H1 (cell line): ENCODE measurements at regions not wholly inside any gene's neighbourhood (a gene's known extent, or its start where the extent isn't known, plus 50 kb on each side); places are given as distances from the start of the nearest gene placed in this dataset.

Source experiments
- CTCF ChIA-PET: fragments of 300-600 bp; sonication (Branson Sonifier 250); formaldehyde crosslinking; loops from one replicate; lab custom pipeline; 2021; ENCODE audit not compliant: partially characterized antibody; lab: Charles Lee
- POLR2A ChIA-PET: fragments of 300-600 bp; sonication (Branson Sonifier 250); formaldehyde crosslinking; loops from one replicate; lab custom pipeline; 2021; ENCODE audit warnings: inconsistent platforms; ENCODE audit not compliant: partially characterized antibody; lab: Charles Lee
- DNase-seq, 2 experiments: peaks; one replicate each; pipeline versions ENCODE4 v3.0.0 to v3.0.0-alpha.2; 2010 to 2022; ENCODE audit warnings: low spot score in 2 of 2, low read depth in 1 of 2, mixed read lengths in 1 of 2
- FAIRE-seq: peaks from 2 replicates; lab custom pipeline; 2011; peaks lifted over from hg19 to GRCh38; lab: Jason Lieb, UNC
- H2AFZ ChIP-seq: 2 replicates; pipeline ENCODE4 v1.8.1; 2012; ENCODE audit warnings: low read length, inconsistent platforms
- H2AK5ac ChIP-seq: 2 replicates; pipeline ENCODE4 v1.6.1; 2013; ENCODE audit warnings: low read depth, low read length
- H2BK120ac ChIP-seq: replicated peaks from 2 replicates; pipeline ENCODE3; 2013; ENCODE audit warnings: low read depth, low read length, inconsistent platforms
- H2BK12ac ChIP-seq: 2 replicates; pipeline ENCODE4 v1.6.1; 2013; ENCODE audit warnings: low read depth, low read length
- H2BK15ac ChIP-seq: 2 replicates; pipeline ENCODE4 v1.6.1; 2013; ENCODE audit warnings: low read length
- H2BK20ac ChIP-seq: 2 replicates; pipeline ENCODE4 v1.6.1; 2013; ENCODE audit warnings: low read length
- H2BK5ac ChIP-seq: 2 replicates; pipeline ENCODE4 v1.6.1; 2013; ENCODE audit warnings: low read depth, low read length
- H3K14ac ChIP-seq: 2 replicates; pipeline ENCODE4 v1.6.1; 2013; ENCODE audit warnings: inconsistent platforms; ENCODE audit not compliant: insufficient read length
- H3K18ac ChIP-seq: 2 replicates; pipeline ENCODE4 v1.6.1; 2013; ENCODE audit warnings: low read length; ENCODE audit errors: extremely low read depth
- H3K23ac ChIP-seq: 2 replicates; pipeline ENCODE4 v1.6.1; 2013; ENCODE audit warnings: inconsistent platforms; ENCODE audit not compliant: insufficient read length
- H3K23me2 ChIP-seq: 2 replicates; pipeline ENCODE4 v1.6.1; 2013; ENCODE audit warnings: low read depth, low read length
- H3K27ac ChIP-seq: 2 replicates; pipeline ENCODE4 v1.6.1; 2011; ENCODE audit warnings: low read depth, low read length, inconsistent platforms
- H3K27me3 ChIP-seq, 4 experiments: replicated peaks in 1 of 4; 1 replicate in 1 of 4; 2 replicates in 3 of 4; pipeline versions ENCODE4 v1.6.1 to v1.8.1; 2011 to 2013; ENCODE audit warnings: low read length in 3 of 4, mild to moderate bottlenecking in 3 of 4, inconsistent platforms in 2 of 4, mixed read lengths in 2 of 4, moderate library complexity in 1 of 4; ENCODE audit not compliant: control insufficient read depth in 3 of 4, insufficient read depth in 3 of 4; ENCODE audit errors: extremely low read depth in 1 of 4
- H3K36me3 ChIP-seq, 4 experiments: 2 replicates each; pipeline versions ENCODE4 v1.6.1 to v1.8.1; 2011 to 2013; ENCODE audit warnings: mild to moderate bottlenecking in 4 of 4, low read length in 3 of 4, moderate library complexity in 2 of 4, control low read depth in 1 of 4, inconsistent platforms in 1 of 4; ENCODE audit not compliant: insufficient read depth in 4 of 4, control insufficient read depth in 2 of 4
- H3K4ac ChIP-seq: replicated peaks from 2 replicates; pipeline ENCODE3; 2013; ENCODE audit warnings: low read length, low read depth, mixed read lengths, inconsistent platforms; ENCODE audit not compliant: insufficient read length
- H3K4me1 ChIP-seq, 4 experiments: replicated peaks in 1 of 4; 1 replicate in 1 of 4; 2 replicates in 3 of 4; pipeline versions ENCODE4 v1.6.1 to v1.8.1; 2011 to 2013; ENCODE audit warnings: low read length in 3 of 4, inconsistent platforms in 2 of 4, mixed read lengths in 1 of 4; ENCODE audit not compliant: insufficient read depth in 4 of 4, control insufficient read depth in 3 of 4
- H3K4me2 ChIP-seq, 2 experiments: 2 replicates each; pipeline versions ENCODE4 v1.6.1 to v1.8.1; 2011 to 2013; ENCODE audit warnings: low read depth in 2 of 2, low read length in 2 of 2, control low read depth in 1 of 2, inconsistent platforms in 1 of 2, mild to moderate bottlenecking in 1 of 2; ENCODE audit not compliant: insufficient read depth in 1 of 2
- H3K4me3 ChIP-seq, 4 experiments: fragments of 200-600, 300-600 bp in 1 of 4; sonication (generic), shearing (Covaris generic), sonication (Bioruptor Twin) in 1 of 4; 2 replicates each; pipeline versions ENCODE4 v1.5.1 to v1.8.1; 2011 to 2016; ENCODE audit warnings: low read length in 4 of 4, low read depth in 3 of 4, control low read depth in 2 of 4, inconsistent platforms in 2 of 4, mild to moderate bottlenecking in 2 of 4, mixed read lengths in 1 of 4, moderate library complexity in 1 of 4; ENCODE audit not compliant: insufficient read depth in 2 of 4; ENCODE audit errors: extremely low read depth in 1 of 4
- H3K56ac ChIP-seq: replicated peaks from 2 replicates; pipeline ENCODE3; 2013; ENCODE audit warnings: low read depth, mild to moderate bottlenecking, mixed read lengths, low read length, inconsistent platforms; ENCODE audit not compliant: insufficient read length
- H3K79me1 ChIP-seq: 2 replicates; pipeline ENCODE4 v1.6.1; 2013; ENCODE audit warnings: low read depth, low read length, control low read depth
- H3K79me2 ChIP-seq, 2 experiments: 2 replicates each; pipeline versions ENCODE4 v1.6.1 to v1.8.1; 2012 to 2013; ENCODE audit warnings: low read length in 2 of 2, mild to moderate bottlenecking in 2 of 2, inconsistent platforms in 1 of 2; ENCODE audit not compliant: insufficient read depth in 2 of 2, control insufficient read depth in 1 of 2
- H3K9ac ChIP-seq, 4 experiments: replicated peaks in 1 of 4; 1 replicate in 1 of 4; 2 replicates in 3 of 4; pipeline versions ENCODE4 v1.6.1 to v1.8.1; 2011 to 2013; ENCODE audit warnings: low read depth in 3 of 4, low read length in 3 of 4, control low read depth in 2 of 4, mild to moderate bottlenecking in 2 of 4, moderate library complexity in 2 of 4, inconsistent platforms in 1 of 4; ENCODE audit errors: extremely low read depth in 1 of 4
- H3K9me3 ChIP-seq, 2 experiments: 2 replicates each; pipeline versions ENCODE4 v1.6.1 to v1.8.1; 2012 to 2013; ENCODE audit warnings: mild to moderate bottlenecking in 2 of 2, moderate library complexity in 2 of 2, control low read depth in 1 of 2, inconsistent platforms in 1 of 2, low read depth in 1 of 2, low read length in 1 of 2, mixed read lengths in 1 of 2; ENCODE audit not compliant: insufficient read depth in 2 of 2
- H4K20me1 ChIP-seq, 2 experiments: replicated peaks in 1 of 2; 2 replicates each; pipeline versions ENCODE3 to v1.8.1; 2011 to 2013; ENCODE audit warnings: inconsistent platforms in 2 of 2, low read length in 2 of 2, mild to moderate bottlenecking in 1 of 2; ENCODE audit not compliant: insufficient read depth in 2 of 2, control insufficient read depth in 1 of 2
- H4K5ac ChIP-seq: 2 replicates; pipeline ENCODE4 v1.6.1; 2013; ENCODE audit warnings: low read length, low read depth, mixed read lengths, inconsistent platforms; ENCODE audit not compliant: insufficient read length
- H4K8ac ChIP-seq: 2 replicates; pipeline ENCODE4 v1.8.0; 2013; ENCODE audit warnings: mild to moderate bottlenecking, moderate library complexity, low read length, inconsistent platforms; ENCODE audit not compliant: insufficient read depth; ENCODE audit errors: extremely low read depth
- H4K91ac ChIP-seq: replicated peaks from 2 replicates; pipeline ENCODE3; 2013; ENCODE audit warnings: low read length, mixed read lengths, inconsistent platforms; ENCODE audit not compliant: insufficient read length
- CBX5 ChIP-seq: fragments of 300-800, 300-1000 bp; sonication (generic); IDR thresholded peaks from 2 replicates; pipeline ENCODE4 v1.7.1; 2016; ENCODE audit warnings: antibody characterized with exemption, low read length, low read depth
- CEBPB ChIP-seq: IDR thresholded peaks from 2 replicates; pipeline ENCODE4 v1.6.1; 2012; ENCODE audit warnings: low read depth, low read length
- CTBP2 ChIP-seq: IDR thresholded peaks from 2 replicates; pipeline ENCODE4 v1.7.0; 2011; ENCODE audit warnings: borderline replicate concordance, mild to moderate bottlenecking, moderate library complexity, mixed read lengths, low read length; ENCODE audit not compliant: insufficient read depth, insufficient read length
- EZH2 ChIP-seq: fragments of 200-600 bp; sonication (generic); IDR thresholded peaks from 2 replicates; pipeline ENCODE4 v1.7.1; 2012; ENCODE audit warnings: low read depth, mild to moderate bottlenecking, moderate library complexity, low read length, inconsistent platforms; ENCODE audit not compliant: severe bottlenecking
- NANOG ChIP-seq: IDR thresholded peaks from 2 replicates; pipeline ENCODE4 v1.6.1; 2011; ENCODE audit warnings: low read length, low read depth, mild to moderate bottlenecking, inconsistent platforms; ENCODE audit not compliant: insufficient read depth, poor library complexity, severe bottlenecking
- NRF1 ChIP-seq: IDR thresholded peaks from 2 replicates; pipeline ENCODE4 v1.6.1; 2011; ENCODE audit warnings: mild to moderate bottlenecking, low read depth, low read length, improper control_type of control experiment
- POLR2AphosphoS5 ChIP-seq: IDR thresholded peaks from 2 replicates; pipeline ENCODE4 v1.6.1; 2011; ENCODE audit warnings: low read depth, low read length
- RNF2 ChIP-seq: fragments of 200-900, 300-1000 bp; sonication (generic); IDR thresholded peaks from 2 replicates; pipeline ENCODE4 v1.7.1; 2016; ENCODE audit warnings: borderline replicate concordance, low read depth, mild to moderate bottlenecking, antibody characterized with exemption, low read length; ENCODE audit not compliant: poor library complexity, severe bottlenecking; ENCODE audit errors: missing control alignments
- SAP30 ChIP-seq: fragments of 300-600 bp; sonication (generic); IDR thresholded peaks from 2 replicates; pipeline ENCODE4 v1.7.1; 2012; ENCODE audit warnings: low read length, moderate library complexity, mild to moderate bottlenecking, inconsistent platforms; ENCODE audit not compliant: insufficient read depth, insufficient replicate concordance
- SRF ChIP-seq: IDR thresholded peaks from 2 replicates; pipeline ENCODE4 v1.6.1; 2011; ENCODE audit warnings: mild to moderate bottlenecking, low read depth, low read length, moderate library complexity
- TEAD4 ChIP-seq: IDR thresholded peaks from 2 replicates; pipeline ENCODE4 v1.6.1; 2012; ENCODE audit warnings: low read depth, low read length, inconsistent platforms, mixed read lengths
- WGBS, 2 experiments: shearing (Covaris generic) in 1 of 2; methylation state at CpG; one replicate each; pipeline versions ENCODE4 v1.1.6 to v1.1.7; 2013 to 2015; ENCODE audit warnings: low lambda C conversion rate in 2 of 2, mixed read lengths in 2 of 2, inconsistent platforms in 1 of 2, low coverage in 1 of 2, missing lambda C conversion rate in 1 of 2; ENCODE audit not compliant: insufficient replicate concordance in 2 of 2, insufficient coverage in 1 of 2, insufficient read length in 1 of 2; ENCODE audit errors: extremely low coverage in 1 of 2, missing lambda C conversion rate in 1 of 2; 5-methylcytosine and 5-hydroxymethylcytosine counted together

- no peak overlapping the region for H2BK5ac ChIP-seq
- H2BK12ac ChIP-seq = no peak overlapping the region
- CTCF ChIA-PET = interaction anchor here (1.3 kb wide), 1 partner anchor 14 kb away, joined by 5 read pairs; no protein-coding TSS in a partner anchor
- H3K4me1 ChIP-seq = no peaks in the 10 kb centered on the region
- H3K23ac ChIP-seq = no peak overlapping the region
- FAIRE-seq (no peak), DNase-seq (no peak)
- no peak overlapping the region for H3K27ac ChIP-seq
- H2AFZ ChIP-seq = no peak overlapping the region
- no peak overlapping the region for H2BK120ac ChIP-seq
- H2BK20ac ChIP-seq = no peak overlapping the region
- no peak overlapping the region for H3K4me3 ChIP-seq
- H3K14ac ChIP-seq = no peak overlapping the region
- H4K91ac ChIP-seq = no peak overlapping the region
- H3K36me3 ChIP-seq = no peaks in the 10 kb centered on the region
- no peak overlapping the region for H3K9ac ChIP-seq
- H3K79me2 ChIP-seq = no peaks in the 10 kb centered on the region
- no peaks in the 10 kb centered on the region for H3K27me3 ChIP-seq
- no peak overlapping the region for H3K4me2 ChIP-seq
- no peaks in the 10 kb centered on the region for H3K9me3 ChIP-seq
- H3K79me1 ChIP-seq = no peaks in the 10 kb centered on the region
- H4K5ac ChIP-seq = no peak overlapping the region
- 92% methylated on average over 4 of the region's 4 CpGs; no CpG with 5 or more reads in 1 of the 2 experiments for WGBS, 2 experiments
- H3K4ac ChIP-seq = no peak overlapping the region
- no peak overlapping the region for H2AK5ac ChIP-seq
- H2BK15ac ChIP-seq = no peak overlapping the region
- POLR2A ChIA-PET = interaction anchor here (0.6 kb wide), 1 partner anchor 66 kb away, joined by 3 read pairs; no protein-coding TSS in a partner anchor
- no peaks in the 10 kb centered on the region for H4K20me1 ChIP-seq
- no peak overlapping the region for H3K18ac ChIP-seq
- H4K8ac ChIP-seq = no peak overlapping the region
- H3K56ac ChIP-seq = no peak overlapping the region
- H3K23me2 ChIP-seq = 0 out of 2 replicates have a peak, but pooled peaks cover 2% of the 10 kb centered on the region
- TF ChIP-seq SRF (no peak), EZH2 (no peak), CBX5 (no peak), POLR2AphosphoS5 (no peak), CEBPB (no peak), CTBP2 (no peak), NANOG (no peak), NRF1 (no peak), SAP30 (no peak), TEAD4 (no peak), RNF2 (no peak)
Observed at GRCh38 chr5:174825587-174825986, 101.2 kb downstream of the MSX2 start.
